GM21786 (cell line): ENCODE measurements at regions not wholly inside any gene's neighbourhood (a gene's known extent, or its start where the extent isn't known, plus 50 kb on each side); places are given as distances from the start of the nearest gene placed in this dataset.

ENCODE experiments used
- ATAC-seq: cut with Tn5 transposase; IDR thresholded peaks from one replicate; pipeline ENCODE4 v1.9.1; 2021; ENCODE audit not compliant: unreplicated experiment

GRCh38 chr13:58160980-58161379 lies 529.4 kb downstream of the PCDH17 start:
- ATAC-seq: no peak

DNA sequence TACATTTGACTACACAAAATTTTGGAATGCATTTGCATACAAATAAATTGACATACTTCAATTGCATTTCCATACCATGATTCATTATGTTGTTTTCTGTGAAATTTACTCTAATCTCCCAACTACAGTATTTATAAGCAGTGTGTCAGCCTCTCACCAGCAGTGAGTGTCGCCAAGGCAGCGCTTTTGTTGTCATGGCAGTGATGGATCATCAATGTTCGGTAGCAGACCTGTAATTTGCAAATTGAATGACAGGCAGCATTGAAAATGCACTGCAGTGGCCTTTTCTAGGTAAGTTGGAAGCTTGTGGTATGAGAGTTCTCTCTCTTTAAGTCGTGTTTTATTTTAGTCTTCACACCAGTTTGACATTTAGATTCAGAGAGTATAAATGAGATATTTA lies 534.1 kb downstream of the PCDH17 start:
- ATAC-seq: no peak

DNA sequence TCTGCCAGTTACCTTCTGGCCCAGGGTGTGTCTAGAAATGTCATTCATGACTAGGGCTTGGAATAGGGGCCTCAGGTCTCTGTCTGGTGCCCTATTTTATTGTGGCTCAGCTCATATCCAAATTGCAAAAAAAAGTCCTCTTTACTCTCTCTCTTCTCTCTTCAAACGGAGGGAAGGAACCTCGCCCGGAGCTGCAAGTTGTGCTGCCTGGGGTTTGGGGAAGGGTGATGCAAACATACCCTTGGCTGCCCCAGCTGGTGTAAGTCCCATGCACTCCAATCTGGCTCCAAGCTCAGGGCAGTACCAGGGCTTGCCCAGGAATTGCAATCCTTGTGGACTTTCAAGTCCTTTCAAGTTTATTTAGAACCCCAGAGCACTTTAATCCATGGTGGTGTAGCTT lies 549.6 kb downstream of the PCDH17 start:
- ATAC-seq: no peak

DNA sequence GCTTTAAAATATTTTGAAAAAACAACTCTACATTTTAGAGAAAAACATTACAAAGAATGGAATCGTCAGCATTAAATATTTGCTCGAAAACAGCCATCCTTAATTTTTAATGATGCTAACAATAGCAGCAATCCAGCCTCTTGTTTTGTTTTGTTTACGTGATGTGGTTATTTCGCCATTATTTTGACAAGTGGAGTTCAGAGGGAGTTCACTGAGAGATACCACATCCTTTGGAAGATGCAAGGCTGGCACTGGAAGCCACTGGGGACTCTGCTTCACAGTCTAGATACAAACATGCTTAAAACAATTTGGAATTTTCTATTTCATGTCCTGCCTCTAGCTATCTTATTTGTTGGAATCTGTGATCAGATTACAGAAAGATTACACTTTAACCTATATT lies 556.3 kb downstream of the PCDH17 start:
- ATAC-seq: no peak

GRCh38 chr13:58190577-58190976 lies 559.0 kb downstream of the PCDH17 start:
- ATAC-seq: no peak

GRCh38 chr13:58191754-58192153 lies 560.2 kb downstream of the PCDH17 start:
- ATAC-seq: no peak

GRCh38 chr13:58202099-58202498 lies 570.6 kb downstream of the PCDH17 start:
- ATAC-seq: no peak

GRCh38 chr13:58207501-58207900 lies 576.0 kb downstream of the PCDH17 start:
- ATAC-seq: no peak

- ATAC-seq: no peak
Measured at GRCh38 chr13:58235454-58235853, 603.9 kb downstream of the PCDH17 start.

- ATAC-seq: no peak
Measured at GRCh38 chr13:58238972-58239773, 607.6 kb downstream of the PCDH17 start.

GRCh38 chr13:58239774-58240268 lies 608.3 kb downstream of the PCDH17 start:
- ATAC-seq: no peak

DNA sequence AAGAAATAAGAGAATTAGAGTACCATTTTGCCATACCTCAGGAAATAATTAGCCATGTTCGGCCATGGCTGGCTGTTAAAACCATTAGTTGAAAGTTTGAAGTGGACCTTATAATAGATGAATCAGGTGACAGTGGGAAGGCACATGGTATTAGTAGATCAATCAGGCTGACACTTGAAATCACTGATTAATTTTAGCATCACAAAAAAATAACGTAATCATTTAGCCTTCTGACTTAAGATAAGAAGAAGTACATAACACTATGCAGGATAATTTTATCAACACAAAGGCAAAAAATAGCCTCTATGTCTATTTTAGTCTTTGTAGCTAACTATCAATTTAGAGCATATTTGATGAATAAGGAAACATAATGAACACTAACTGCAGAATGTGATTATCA lies 615.5 kb downstream of the PCDH17 start:
- ATAC-seq: no peak

GRCh38 chr13:58254943-58255342 lies 623.4 kb downstream of the PCDH17 start:
- ATAC-seq: no peak

DNA sequence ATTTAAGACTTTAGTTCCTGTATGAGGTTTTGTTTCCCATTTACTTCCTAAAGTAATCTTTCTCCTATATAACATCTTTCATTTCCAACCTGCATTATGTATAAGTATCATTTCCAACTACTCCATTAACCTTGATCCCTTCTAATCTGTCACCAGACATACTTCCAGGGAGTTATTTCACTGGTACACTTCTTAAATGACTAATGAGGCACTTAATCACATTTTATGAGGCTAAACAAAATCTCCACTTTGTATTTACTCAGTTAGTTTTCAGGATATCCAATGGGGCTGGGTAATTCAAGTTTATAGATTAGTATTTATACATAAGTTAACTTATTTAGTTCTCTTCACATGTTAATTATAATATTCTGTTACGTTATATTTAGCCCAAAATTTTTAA lies 634.7 kb downstream of the PCDH17 start:
- ATAC-seq: no peak

DNA sequence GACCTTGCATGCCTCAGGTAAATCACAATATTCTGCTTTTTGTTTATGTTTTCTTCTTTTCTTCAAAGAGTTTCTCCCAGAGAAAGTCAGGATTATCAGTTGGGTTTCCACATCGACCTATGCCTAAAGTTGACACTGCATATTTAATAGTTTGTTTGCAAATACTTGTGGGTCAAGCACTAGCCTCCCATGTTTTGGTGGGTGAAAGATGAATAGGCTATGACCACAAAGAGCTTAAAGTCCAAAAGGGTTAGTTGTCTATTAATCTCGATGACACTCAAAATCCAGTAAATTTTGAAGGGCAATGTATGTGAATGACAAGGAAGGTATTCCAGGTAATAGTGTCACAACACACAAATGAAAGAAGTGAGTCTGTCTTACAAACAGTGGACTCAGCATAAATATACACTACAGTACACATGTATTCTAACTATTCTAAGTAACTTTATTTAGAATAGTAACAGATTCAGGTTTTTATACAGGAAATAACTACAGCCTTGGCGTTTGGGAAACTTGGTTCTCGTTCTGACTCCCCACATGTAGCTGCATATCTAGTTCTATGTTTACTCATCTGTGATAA lies 667.1 kb downstream of the PCDH17 start:
- ATAC-seq: no peak

DNA sequence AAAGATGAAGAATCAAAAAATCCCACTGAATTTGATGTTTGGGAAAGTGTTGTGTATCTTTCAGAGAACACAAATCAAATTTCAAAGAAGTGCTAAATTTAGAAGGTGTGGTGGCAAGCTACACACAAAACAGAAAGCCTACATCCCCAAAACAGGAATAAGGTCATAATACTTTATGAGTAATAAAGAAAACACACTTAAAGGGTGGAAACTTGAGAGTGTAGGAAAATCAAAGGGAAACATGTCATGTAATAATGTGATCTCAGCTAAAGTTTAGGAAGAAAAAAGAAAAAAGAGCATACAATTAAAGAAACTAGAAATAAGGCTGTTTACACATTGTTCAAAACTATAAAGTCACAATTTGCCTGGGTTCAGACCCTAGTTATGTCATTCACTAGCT lies 668.7 kb downstream of the PCDH17 start:
- no peak for ATAC-seq

DNA sequence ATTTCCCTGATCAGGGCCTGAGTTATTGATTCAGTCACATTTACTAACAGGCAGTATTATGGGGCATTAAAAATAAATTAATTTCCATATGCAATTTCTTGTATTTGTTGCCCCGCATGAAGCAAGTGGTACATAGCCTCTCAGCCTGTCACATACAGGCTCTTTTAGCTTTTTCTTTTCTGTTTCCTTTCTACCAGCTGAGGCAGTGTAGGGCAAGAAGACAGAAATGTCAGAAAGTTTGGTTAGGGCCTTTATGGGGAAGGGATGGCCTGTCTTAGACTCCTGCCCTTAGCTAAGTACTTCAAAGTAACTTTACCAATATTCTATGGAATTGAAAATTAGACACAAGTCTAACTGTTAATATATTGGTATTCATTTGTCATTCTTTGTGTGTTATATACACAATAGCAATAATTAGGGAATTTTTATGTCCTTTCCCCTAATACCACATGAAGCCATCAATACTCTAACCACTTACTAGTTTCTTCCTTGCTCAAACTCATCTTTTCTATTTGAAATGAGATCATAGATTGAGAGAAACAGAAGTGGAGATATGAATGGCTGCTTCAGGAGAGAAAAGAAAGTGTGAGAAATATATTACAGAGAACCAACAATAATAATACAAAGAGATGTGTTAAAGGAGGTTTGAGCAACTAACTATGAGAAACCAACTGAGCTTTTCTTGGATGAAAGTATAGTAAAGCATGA lies 669.6 kb downstream of the PCDH17 start:
- ATAC-seq: no peak

- ATAC-seq: no peak
Measured at GRCh38 chr13:58302349-58302748, 670.8 kb downstream of the PCDH17 start.

GRCh38 chr13:58306062-58306461 lies 674.5 kb downstream of the PCDH17 start:
- no peak for ATAC-seq

DNA sequence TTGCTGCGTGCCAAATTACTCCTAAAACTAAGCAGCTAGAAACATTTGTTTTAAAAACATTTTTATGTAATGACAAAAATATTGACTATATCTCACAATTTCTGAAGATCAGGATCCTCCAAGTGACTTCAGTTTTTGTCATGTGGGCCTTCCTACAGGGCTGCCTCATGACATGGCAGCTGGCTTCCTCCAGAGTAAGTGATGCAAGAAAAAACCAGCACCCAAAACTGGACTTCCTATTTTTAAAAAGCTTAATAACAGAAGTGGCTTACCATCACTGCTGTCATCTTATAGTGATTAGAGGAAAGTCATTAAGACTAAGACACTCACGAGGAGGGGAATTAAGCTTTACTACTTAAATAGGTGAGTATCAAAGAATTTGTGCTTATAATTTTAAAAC lies 681.7 kb downstream of the PCDH17 start:
- no peak for ATAC-seq

DNA sequence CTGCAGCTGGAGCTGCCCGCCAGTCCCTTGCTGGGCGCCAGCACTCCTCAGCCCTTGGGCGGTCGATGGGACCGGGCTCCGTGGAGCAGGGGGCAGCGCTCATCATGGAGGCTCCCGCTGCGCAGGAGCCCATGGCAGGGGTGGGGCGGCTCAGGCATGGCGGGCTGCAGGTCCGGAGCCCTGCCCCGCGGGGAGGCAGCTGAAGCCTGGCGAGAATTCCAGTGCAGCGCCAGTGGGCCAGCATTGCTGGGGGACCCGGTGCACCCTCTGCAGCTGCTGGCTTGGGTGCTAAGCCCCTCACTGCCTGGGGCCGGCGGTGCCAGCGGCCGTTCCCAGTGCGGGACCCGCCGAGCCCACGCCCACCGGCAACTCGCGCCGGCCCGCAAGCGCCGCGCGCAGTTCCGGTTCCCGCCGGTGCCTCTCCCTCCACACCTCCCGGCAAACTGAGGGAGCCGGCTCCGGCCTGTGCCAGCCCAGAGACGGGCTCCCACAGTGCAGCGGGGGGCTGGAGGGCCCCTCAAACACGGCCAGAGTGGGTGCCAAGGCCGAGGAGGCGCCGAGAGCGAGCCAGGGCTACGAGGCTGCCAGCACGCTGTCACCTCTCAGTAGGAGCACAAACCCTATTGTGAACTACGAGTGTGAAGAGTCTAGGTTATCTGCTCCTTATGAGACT lies 687.1 kb downstream of the PCDH17 start:
- no peak for ATAC-seq
